Lung (tissue), 12 donors: ENCODE measurements at regions not wholly inside any gene's neighbourhood (a gene's known extent, or its start where the extent isn't known, plus 50 kb on each side); places are given as distances from the start of the nearest gene placed in this dataset. TPM values are rescaled to one million over a fixed set of nuclear protein-coding genes. Genes with fewer than 3 reads are reported as not detected.

Source experiments
- ATAC-seq: fragments of 200-7000 bp; cut with Tn5 transposase; one replicate; pipeline ENCODE4 v1.9.1; 2020; ENCODE audit warnings: moderate number of reproducible peaks; ENCODE audit not compliant: insufficient read depth, low FRiP score
- DNase-seq, 3 donors: peaks; one replicate each; pipeline ENCODE4 v3.0.0-alpha.2; 2013 to 2017
- H3K27ac ChIP-seq, 2 donors: one replicate each; pipeline ENCODE4 v1.5.1; 2013; ENCODE audit warnings: mild to moderate bottlenecking in 2 of 2, moderate library complexity in 2 of 2, control low read depth in 1 of 2, inconsistent platforms in 1 of 2, low read depth in 1 of 2, low read length in 1 of 2
- H3K27me3 ChIP-seq, 3 donors: one replicate each; pipeline ENCODE4 v1.5.1; 2013; ENCODE audit warnings: low read length in 2 of 3; ENCODE audit not compliant: control insufficient read depth in 3 of 3, insufficient read depth in 3 of 3
- H3K36me3 ChIP-seq, 4 donors: one replicate each; pipeline ENCODE4 v1.5.1; 2013; ENCODE audit warnings: low read length in 4 of 4, mild to moderate bottlenecking in 1 of 4, moderate library complexity in 1 of 4; ENCODE audit not compliant: control insufficient read depth in 4 of 4, insufficient read depth in 4 of 4
- H3K4me1 ChIP-seq, 5 donors: one replicate each; pipeline ENCODE4 v1.5.1; 2013; ENCODE audit warnings: low read length in 5 of 5, mild to moderate bottlenecking in 2 of 5, moderate library complexity in 1 of 5; ENCODE audit not compliant: control insufficient read depth in 5 of 5, insufficient read depth in 5 of 5
- H3K4me3 ChIP-seq: one replicate; pipeline ENCODE4 v1.5.1; 2013; ENCODE audit warnings: mild to moderate bottlenecking, control low read depth, moderate library complexity
- H3K9ac ChIP-seq, 2 donors: one replicate each; pipeline ENCODE4 v1.5.1; 2013; ENCODE audit warnings: low read length in 2 of 2, control low read depth in 1 of 2; ENCODE audit not compliant: insufficient read depth in 1 of 2
- H3K9me3 ChIP-seq, 4 donors: one replicate each; pipeline ENCODE4 v1.5.1; 2013; ENCODE audit warnings: low read length in 3 of 4, mild to moderate bottlenecking in 1 of 4, moderate library complexity in 1 of 4; ENCODE audit not compliant: control insufficient read depth in 4 of 4, insufficient read depth in 3 of 4
- WGBS, 2 donors: extraction: QIAGEN DNeasy Blood & Tissue Kit; methylation state at CpG; one replicate each; pipeline ENCODE4 v1.1.7; 2013; 5-methylcytosine and 5-hydroxymethylcytosine counted together
- small RNA-seq: library from RNA; depleted of rRNA; stranded (forward); fragments of <200 nt; gene quantifications from one replicate; pipeline ENCODE3, GENCODE V24; 2014; ENCODE audit warnings: low replicate concordance
- TF ChIP-seq, protein P1 (sequence below): IDR thresholded peaks from 2 replicates; pipeline ENCODE4 v1.5.1; 2012; ENCODE audit warnings: mild to moderate bottlenecking; ENCODE audit errors: control extremely low read depth, extremely low read depth
- donor health status: control.
- donor health status: control.
- donor health status: Bipolar disorder and iron deficiency.
- donor health status: healthy.
- donor health status: DM: yes; HTN: yes; CAD: no.

- TF ChIP-seq, protein P1, sequence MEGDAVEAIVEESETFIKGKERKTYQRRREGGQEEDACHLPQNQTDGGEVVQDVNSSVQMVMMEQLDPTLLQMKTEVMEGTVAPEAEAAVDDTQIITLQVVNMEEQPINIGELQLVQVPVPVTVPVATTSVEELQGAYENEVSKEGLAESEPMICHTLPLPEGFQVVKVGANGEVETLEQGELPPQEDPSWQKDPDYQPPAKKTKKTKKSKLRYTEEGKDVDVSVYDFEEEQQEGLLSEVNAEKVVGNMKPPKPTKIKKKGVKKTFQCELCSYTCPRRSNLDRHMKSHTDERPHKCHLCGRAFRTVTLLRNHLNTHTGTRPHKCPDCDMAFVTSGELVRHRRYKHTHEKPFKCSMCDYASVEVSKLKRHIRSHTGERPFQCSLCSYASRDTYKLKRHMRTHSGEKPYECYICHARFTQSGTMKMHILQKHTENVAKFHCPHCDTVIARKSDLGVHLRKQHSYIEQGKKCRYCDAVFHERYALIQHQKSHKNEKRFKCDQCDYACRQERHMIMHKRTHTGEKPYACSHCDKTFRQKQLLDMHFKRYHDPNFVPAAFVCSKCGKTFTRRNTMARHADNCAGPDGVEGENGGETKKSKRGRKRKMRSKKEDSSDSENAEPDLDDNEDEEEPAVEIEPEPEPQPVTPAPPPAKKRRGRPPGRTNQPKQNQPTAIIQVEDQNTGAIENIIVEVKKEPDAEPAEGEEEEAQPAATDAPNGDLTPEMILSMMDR, result no peak
- Histone ChIP-seq H3K9me3 (peaks cover 0 to 2% (median 0%) of the 10 kb centered on the region in 4 donors), H3K9ac (no peak overlapping the region), H3K4me1 (no peaks in the 10 kb centered on the region), H3K27me3 (no peaks in the 10 kb centered on the region), H3K27ac (no peak overlapping the region), H3K36me3 (no peaks in the 10 kb centered on the region), H3K4me3 (no peak overlapping the region)
- DNase-seq (no peak), ATAC-seq (no peak)
- 58 to 76% methylated on average over 2 of the region's 2 CpGs for WGBS, 2 donors
These were observed 68.3 kb upstream of the CNKSR2 start for GRCh38 chrX:21305799-21306336.

DNA sequence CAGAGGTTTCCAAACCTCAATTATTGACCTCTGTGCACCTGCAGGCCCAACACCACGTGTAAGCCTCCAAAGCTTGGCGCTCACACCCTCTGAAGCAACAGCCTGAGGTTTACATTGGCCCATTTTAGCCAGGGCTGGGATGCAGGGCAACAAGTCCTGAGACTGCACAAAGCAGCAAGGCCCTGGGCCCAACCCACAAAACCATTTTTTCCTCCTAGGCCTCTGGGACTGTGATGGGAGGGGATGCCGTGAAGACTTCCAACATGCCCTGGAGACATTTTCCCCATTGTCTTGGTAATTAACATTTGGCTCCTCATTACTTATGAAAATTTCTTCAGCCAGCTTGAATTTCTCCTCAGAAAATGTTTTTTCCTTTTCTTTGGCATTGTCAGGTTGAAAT is 54.9 kb upstream of the CNKSR2 start:
- Histone ChIP-seq H3K36me3 (no peaks in the 10 kb centered on the region), H3K9me3 (peaks cover 0 to 6% (median 0%) of the 10 kb centered on the region in 4 donors), H3K27me3 (peaks cover 0 to 2% (median 0%) of the 10 kb centered on the region in 3 donors), H3K4me1 (no peaks in the 10 kb centered on the region), H3K4me3 (no peak overlapping the region), H3K27ac (no peak overlapping the region), H3K9ac (no peak overlapping the region)
- ATAC-seq (no peak), DNase-seq (no peak)
- TF ChIP-seq, protein P1, result no peak
- 66 to 86% methylated on average over 3 of the region's 3 CpGs for WGBS, 2 donors

Small RNA genes in the stretch of these regions (small RNA-seq; reads per million reads assigned to genes)
- gene RNU6-133P, result not detected
